Osteoblast (primary cell): ENCODE measurements at regions not wholly inside any gene's neighbourhood (a gene's known extent, or its start where the extent isn't known, plus 50 kb on each side); places are given as distances from the start of the nearest gene placed in this dataset.

ENCODE experiments used
- DNase-seq: peaks from one replicate; pipeline ENCODE4 v3.0.0; 2011; ENCODE audit warnings: low spot score, mixed read lengths; ENCODE audit not compliant: insufficient read length; ENCODE audit errors: missing footprints
- H2AFZ ChIP-seq: 2 replicates; pipeline ENCODE4 v1.6.0; 2011; ENCODE audit warnings: mild to moderate bottlenecking, low read length
- H3K27ac ChIP-seq: 2 replicates; pipeline ENCODE4 v1.5.1; 2011; ENCODE audit warnings: mild to moderate bottlenecking, low read depth, low read length, moderate library complexity
- H3K27me3 ChIP-seq: 2 replicates; pipeline ENCODE4 v1.6.0; 2012; ENCODE audit warnings: mild to moderate bottlenecking, control low read depth, inconsistent platforms, low read length, moderate library complexity; ENCODE audit not compliant: insufficient read depth
- H3K36me3 ChIP-seq: 2 replicates; pipeline ENCODE4 v1.5.1; 2011; ENCODE audit warnings: mild to moderate bottlenecking, low read length, control low read depth, moderate library complexity; ENCODE audit not compliant: insufficient read depth
- H3K4me1 ChIP-seq: 2 replicates; pipeline ENCODE4 v1.5.1; 2011; ENCODE audit warnings: mild to moderate bottlenecking, low read length, control low read depth, moderate library complexity; ENCODE audit not compliant: insufficient read depth
- H3K4me2 ChIP-seq: 2 replicates; pipeline ENCODE4 v1.6.0; 2011; ENCODE audit warnings: mild to moderate bottlenecking, low read length; ENCODE audit not compliant: insufficient read depth
- H3K4me3 ChIP-seq: fragments of 200-600 bp; sonication (generic); 3 replicates; pipeline ENCODE4 v1.5.1; 2012; ENCODE audit warnings: mild to moderate bottlenecking, low read length, inconsistent platforms; ENCODE audit not compliant: insufficient read depth
- H3K79me2 ChIP-seq: 2 replicates; pipeline ENCODE4 v1.6.0; 2012; ENCODE audit warnings: mild to moderate bottlenecking, low read length, control low read depth, inconsistent platforms; ENCODE audit not compliant: insufficient read depth
- H3K9me3 ChIP-seq: 2 replicates; pipeline ENCODE4 v1.5.1; 2011; ENCODE audit warnings: low read depth, low read length, control low read depth
- H4K20me1 ChIP-seq: 2 replicates; pipeline ENCODE4 v1.6.0; 2012; ENCODE audit warnings: mild to moderate bottlenecking, low read length, control low read depth; ENCODE audit not compliant: insufficient read depth
- TF ChIP-seq, protein P1 (sequence below): IDR thresholded peaks from 2 replicates; pipeline ENCODE4 v1.5.1; 2011; ENCODE audit warnings: mild to moderate bottlenecking, low read depth, low read length, moderate library complexity; ENCODE audit errors: extremely low read depth

DNA sequence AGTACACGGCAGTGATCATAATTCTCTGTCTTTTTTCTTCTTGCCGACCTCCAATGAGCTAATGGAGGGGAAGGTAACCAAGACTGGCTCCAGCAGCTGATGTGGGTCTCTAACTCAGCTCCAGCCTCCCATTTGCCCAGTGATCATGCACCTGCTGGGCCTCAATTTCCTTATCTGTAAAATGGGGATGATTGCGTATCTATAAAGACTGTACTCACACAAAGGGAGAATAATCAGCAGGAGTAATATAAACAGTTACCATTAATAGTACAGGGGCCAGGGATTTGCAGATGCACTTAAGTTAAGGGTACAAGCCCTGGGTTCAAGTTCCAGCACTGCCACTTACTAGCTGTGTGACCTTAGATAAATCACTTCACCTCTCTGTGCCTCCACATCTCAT lies 204.9 kb upstream of the LHX5 start:
- H3K4me3 ChIP-seq: no peak overlapping the region
- H2AFZ ChIP-seq: no peak overlapping the region
- no peak for DNase-seq
- H4K20me1 ChIP-seq: no peaks in the 10 kb centered on the region
- no peak overlapping the region for H3K27ac ChIP-seq
- H3K9me3 ChIP-seq: no peaks in the 10 kb centered on the region
- no peaks in the 10 kb centered on the region for H3K79me2 ChIP-seq
- H3K4me1 ChIP-seq: no peaks in the 10 kb centered on the region
- peaks cover 7% of the 10 kb centered on the region for H3K27me3 ChIP-seq
- no peaks in the 10 kb centered on the region for H3K36me3 ChIP-seq
- TF ChIP-seq, protein P1, sequence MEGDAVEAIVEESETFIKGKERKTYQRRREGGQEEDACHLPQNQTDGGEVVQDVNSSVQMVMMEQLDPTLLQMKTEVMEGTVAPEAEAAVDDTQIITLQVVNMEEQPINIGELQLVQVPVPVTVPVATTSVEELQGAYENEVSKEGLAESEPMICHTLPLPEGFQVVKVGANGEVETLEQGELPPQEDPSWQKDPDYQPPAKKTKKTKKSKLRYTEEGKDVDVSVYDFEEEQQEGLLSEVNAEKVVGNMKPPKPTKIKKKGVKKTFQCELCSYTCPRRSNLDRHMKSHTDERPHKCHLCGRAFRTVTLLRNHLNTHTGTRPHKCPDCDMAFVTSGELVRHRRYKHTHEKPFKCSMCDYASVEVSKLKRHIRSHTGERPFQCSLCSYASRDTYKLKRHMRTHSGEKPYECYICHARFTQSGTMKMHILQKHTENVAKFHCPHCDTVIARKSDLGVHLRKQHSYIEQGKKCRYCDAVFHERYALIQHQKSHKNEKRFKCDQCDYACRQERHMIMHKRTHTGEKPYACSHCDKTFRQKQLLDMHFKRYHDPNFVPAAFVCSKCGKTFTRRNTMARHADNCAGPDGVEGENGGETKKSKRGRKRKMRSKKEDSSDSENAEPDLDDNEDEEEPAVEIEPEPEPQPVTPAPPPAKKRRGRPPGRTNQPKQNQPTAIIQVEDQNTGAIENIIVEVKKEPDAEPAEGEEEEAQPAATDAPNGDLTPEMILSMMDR: no peak
- no peak overlapping the region for H3K4me2 ChIP-seq

DNA sequence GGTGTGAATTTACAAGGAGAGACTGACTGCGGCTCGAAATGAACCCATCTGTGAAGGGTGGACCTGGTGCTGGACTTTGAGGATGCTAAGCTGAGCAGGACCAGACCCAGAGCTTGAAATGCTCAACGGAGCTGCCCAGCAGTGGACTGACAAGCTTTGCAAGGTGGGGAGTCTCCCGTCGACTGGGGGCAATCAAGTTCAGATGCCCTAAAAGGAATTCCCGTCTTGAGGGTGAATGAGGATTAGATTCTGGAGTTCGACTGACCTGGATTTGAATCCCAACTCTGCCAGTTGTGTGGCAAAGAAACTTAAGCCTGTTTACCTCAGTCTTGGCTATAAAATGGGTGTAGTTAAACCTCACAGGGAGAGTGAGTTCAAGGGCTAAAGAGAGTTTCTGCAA lies 204.4 kb upstream of the LHX5 start:
- Histone ChIP-seq H3K79me2 (no peaks in the 10 kb centered on the region), H3K27me3 (peaks cover 7% of the 10 kb centered on the region), H4K20me1 (no peaks in the 10 kb centered on the region), H3K27ac (no peak overlapping the region), H3K9me3 (no peaks in the 10 kb centered on the region), H3K4me3 (no peak overlapping the region), H2AFZ (no peak overlapping the region), H3K4me2 (no peak overlapping the region), H3K36me3 (no peaks in the 10 kb centered on the region), H3K4me1 (no peaks in the 10 kb centered on the region)
- TF ChIP-seq, protein P1: no peak
- DNase-seq: no peak

DNA sequence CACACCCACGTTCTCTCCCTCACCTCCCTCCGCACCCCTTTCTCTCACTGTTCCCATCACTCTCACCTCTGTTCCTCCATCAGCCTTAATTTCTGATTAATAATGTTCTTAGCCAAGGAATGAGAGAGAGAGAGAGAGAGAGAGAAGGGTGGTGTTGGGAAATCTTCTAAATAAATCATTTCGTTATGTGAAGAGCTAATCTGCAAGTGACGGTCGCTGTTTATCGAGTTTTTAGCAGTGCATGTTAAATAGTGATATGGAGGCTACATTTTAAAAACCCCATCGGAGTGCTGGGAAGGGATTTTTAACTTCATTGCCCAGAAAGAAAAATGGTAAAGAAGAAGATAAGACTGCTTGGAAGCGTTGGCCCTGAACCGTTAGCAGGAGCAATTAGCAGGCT lies 203.3 kb upstream of the LHX5 start:
- Histone ChIP-seq H3K4me3 (no peak overlapping the region), H3K27ac (no peak overlapping the region), H3K4me2 (no peak overlapping the region), H3K27me3 (peaks cover 13% of the 10 kb centered on the region), H3K9me3 (no peaks in the 10 kb centered on the region), H4K20me1 (no peaks in the 10 kb centered on the region), H3K36me3 (no peaks in the 10 kb centered on the region), H3K79me2 (no peaks in the 10 kb centered on the region), H3K4me1 (no peaks in the 10 kb centered on the region), H2AFZ (no peak overlapping the region)
- TF ChIP-seq, protein P1: no peak
- DNase-seq: no peak

DNA sequence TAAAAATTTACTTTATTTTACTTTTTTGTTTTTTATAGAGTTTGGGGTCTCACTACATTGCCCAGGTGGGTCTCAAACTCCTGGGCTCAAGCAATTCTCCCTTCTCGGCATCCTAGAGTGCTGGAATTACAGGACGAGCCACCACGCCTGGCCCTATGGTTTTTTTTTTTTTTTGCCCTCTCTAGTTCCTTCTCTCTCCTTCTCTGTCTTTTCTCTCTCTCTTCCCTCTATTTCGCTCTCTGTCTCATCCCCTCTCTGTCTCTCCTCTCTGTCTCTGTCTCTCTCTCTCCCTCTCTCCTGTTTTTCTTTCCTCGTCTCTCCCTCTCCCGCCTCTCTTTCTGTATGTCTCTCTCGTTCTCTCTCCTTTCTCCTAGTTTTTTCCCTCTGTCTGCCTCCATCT lies 202.6 kb upstream of the LHX5 start:
- TF ChIP-seq, protein P1: no peak
- no peak overlapping the region for H2AFZ ChIP-seq
- no peak for DNase-seq
- H3K4me1 ChIP-seq: no peaks in the 10 kb centered on the region
- no peak overlapping the region for H3K27ac ChIP-seq
- H3K27me3 ChIP-seq: peaks cover 15% of the 10 kb centered on the region
- H3K36me3 ChIP-seq: no peaks in the 10 kb centered on the region
- H3K9me3 ChIP-seq: no peaks in the 10 kb centered on the region
- H3K79me2 ChIP-seq: no peaks in the 10 kb centered on the region
- H3K4me2 ChIP-seq: no peak overlapping the region
- H4K20me1 ChIP-seq: no peaks in the 10 kb centered on the region
- no peak overlapping the region for H3K4me3 ChIP-seq
